Aorta (tissue), 5 donors: ENCODE measurements at regions not wholly inside any gene's neighbourhood (a gene's known extent, or its start where the extent isn't known, plus 50 kb on each side); places are given as distances from the start of the nearest gene placed in this dataset.

Experiments used
- ATAC-seq: fragments of 200-7000 bp; cut with Tn5 transposase; one replicate; pipeline ENCODE4 v1.9.1; 2022; ENCODE audit warnings: moderate library complexity; ENCODE audit not compliant: low FRiP score
- DNase-seq, 2 donors: peaks; one replicate each; pipeline ENCODE4 v3.0.0-alpha.2; 2020
- H3K27ac ChIP-seq, 2 donors: one replicate each; pipeline ENCODE4 v1.5.1; 2013; ENCODE audit warnings: low read length in 2 of 2, mild to moderate bottlenecking in 2 of 2, moderate library complexity in 2 of 2, control low read depth in 1 of 2, inconsistent platforms in 1 of 2, low read depth in 1 of 2
- H3K27me3 ChIP-seq, 2 donors: one replicate each; pipeline ENCODE4 v1.6.1; 2013; ENCODE audit warnings: control low read depth in 1 of 2, low read length in 1 of 2, mild to moderate bottlenecking in 1 of 2, moderate library complexity in 1 of 2; ENCODE audit not compliant: insufficient read depth in 2 of 2, control insufficient read depth in 1 of 2
- H3K36me3 ChIP-seq, 2 donors: one replicate each; pipeline ENCODE4 v1.6.1; 2013; ENCODE audit warnings: control low read depth in 1 of 2, low read length in 1 of 2, mild to moderate bottlenecking in 1 of 2; ENCODE audit not compliant: insufficient read depth in 2 of 2, control insufficient read depth in 1 of 2
- H3K4me1 ChIP-seq, 2 donors: one replicate each; pipeline ENCODE4 v1.6.1; 2013; ENCODE audit warnings: low read length in 2 of 2, control low read depth in 1 of 2, mild to moderate bottlenecking in 1 of 2, moderate library complexity in 1 of 2; ENCODE audit not compliant: insufficient read depth in 2 of 2, control insufficient read depth in 1 of 2
- H3K4me3 ChIP-seq, 2 donors: one replicate each; pipeline ENCODE4 v1.5.1; 2013; ENCODE audit warnings: low read length in 2 of 2, control low read depth in 1 of 2, mild to moderate bottlenecking in 1 of 2
- H3K9me3 ChIP-seq: one replicate; pipeline ENCODE4 v1.6.1; 2013; ENCODE audit warnings: mild to moderate bottlenecking, low read length; ENCODE audit not compliant: control insufficient read depth
- WGBS, 2 donors: extraction: QIAGEN DNeasy Blood & Tissue Kit; methylation state at CpG; one replicate each; pipeline ENCODE4 v1.1.7; 2013; 5-methylcytosine and 5-hydroxymethylcytosine counted together
- intact Hi-C, 2 donors: fragments of 100-400 bp; cut with DNase I; formaldehyde crosslinking; loops; one replicate each; pipeline versions ENCODE4 v1.14.2 to v1.15.0; 2022
- donor health status: healthy with polysubstance abuse.
- donor health status: Bipolar disorder and iron deficiency.
- donor health status: DM: no; HTN: no; CAD: no.
- donor health status: DM: no; HTN: no; CAD: no.
- donor health status: DM: yes; HTN: yes; CAD: no.

GRCh38 chr13:60696602-60697001 lies 299.6 kb downstream of the TDRD3 start:
- no peak for DNase-seq
- ATAC-seq = no peak
- intact Hi-C loops = no loop called here
- Histone ChIP-seq H3K36me3 (no peaks in the 10 kb centered on the region), H3K4me1 (no peaks in the 10 kb centered on the region), H3K27me3 (no peaks in the 10 kb centered on the region), H3K9me3 (no peaks in the 10 kb centered on the region), H3K4me3 (no peak overlapping the region), H3K27ac (no peak overlapping the region)
- WGBS, 2 donors = 39 to 41% methylated on average over 6 of the region's 6 CpGs

- Histone ChIP-seq H3K4me1 (no peaks in the 10 kb centered on the region), H3K4me3 (no peak overlapping the region), H3K27me3 (no peaks in the 10 kb centered on the region), H3K9me3 (no peaks in the 10 kb centered on the region), H3K36me3 (no peaks in the 10 kb centered on the region), H3K27ac (no peak overlapping the region)
- intact Hi-C loops = no loop called here
- ATAC-seq (no peak), DNase-seq (no peak)
These were observed 294.2 kb downstream of the TDRD3 start for GRCh38 chr13:60691268-60691667.

DNA sequence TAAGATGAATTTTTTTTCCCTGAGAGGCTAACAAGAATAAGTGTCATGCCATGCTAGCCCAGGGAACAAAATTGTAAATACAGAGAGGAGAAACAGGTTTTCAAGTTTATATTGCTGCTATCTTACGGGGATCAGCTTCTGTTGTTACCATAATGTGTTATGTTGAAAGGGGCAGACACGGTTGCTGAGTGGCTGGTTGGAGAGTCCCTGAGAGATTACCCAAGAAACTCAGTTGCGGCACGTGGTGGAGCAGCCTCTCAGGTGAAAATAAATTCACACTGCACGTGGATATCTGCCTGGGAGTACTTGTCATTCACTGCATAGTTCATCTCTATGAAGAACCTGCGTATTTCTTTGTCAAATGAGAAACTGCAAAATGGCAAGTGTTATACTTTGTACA lies 293.6 kb downstream of the TDRD3 start:
- no peak for DNase-seq
- 58 to 63% methylated on average over 6 of the region's 6 CpGs for WGBS, 2 donors
- Histone ChIP-seq H3K27me3 (no peaks in the 10 kb centered on the region), H3K4me3 (no peak overlapping the region), H3K9me3 (no peaks in the 10 kb centered on the region), H3K36me3 (no peaks in the 10 kb centered on the region), H3K27ac (no peak overlapping the region), H3K4me1 (no peaks in the 10 kb centered on the region)
- ATAC-seq = no peak
- intact Hi-C loops = no loop called here

DNA sequence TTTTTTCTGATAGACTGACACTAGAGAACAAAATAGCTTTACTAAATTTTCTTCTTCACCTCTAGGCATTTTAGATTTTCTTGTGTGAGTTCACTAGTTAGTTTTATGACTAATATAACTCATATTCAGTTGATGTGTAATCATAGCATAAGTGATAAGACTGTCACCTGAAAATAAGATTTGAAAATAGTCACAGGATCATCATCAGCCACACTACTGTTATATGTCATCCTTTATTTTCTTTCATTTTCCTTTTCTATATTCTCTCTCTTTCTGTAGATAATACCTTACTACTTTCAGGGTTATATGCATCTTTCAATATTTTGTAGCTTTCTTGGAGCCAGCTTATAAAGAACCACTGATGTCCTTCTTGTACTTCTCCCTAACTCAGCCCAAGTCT lies 292.6 kb downstream of the TDRD3 start:
- no peaks in the 10 kb centered on the region for H3K36me3 ChIP-seq
- ATAC-seq (no peak), DNase-seq (no peak)
- intact Hi-C loops = no loop called here
- no peaks in the 10 kb centered on the region for H3K9me3 ChIP-seq
- no peaks in the 10 kb centered on the region for H3K4me1 ChIP-seq
- no peaks in the 10 kb centered on the region for H3K27me3 ChIP-seq
- no peak overlapping the region for H3K27ac ChIP-seq
- no peak overlapping the region for H3K4me3 ChIP-seq

GRCh38 chr13:60689076-60689475 lies 292.1 kb downstream of the TDRD3 start:
- no peak for ATAC-seq
- Histone ChIP-seq H3K9me3 (no peaks in the 10 kb centered on the region), H3K36me3 (no peaks in the 10 kb centered on the region), H3K27me3 (no peaks in the 10 kb centered on the region), H3K4me3 (no peak overlapping the region), H3K27ac (no peak overlapping the region), H3K4me1 (no peaks in the 10 kb centered on the region)
- intact Hi-C loops = no loop called here
- WGBS, 2 donors = 50 to 56% methylated on average over 3 of the region's 3 CpGs
- DNase-seq = no peak

GRCh38 chr13:60679928-60680694 lies 283.1 kb downstream of the TDRD3 start:
- H3K27ac ChIP-seq = no peak overlapping the region
- no peak overlapping the region for H3K4me3 ChIP-seq
- 72 to 73% methylated on average over 5 of the region's 5 CpGs for WGBS, 2 donors
- H3K27me3 ChIP-seq = no peaks in the 10 kb centered on the region
- ATAC-seq (no peak), DNase-seq (no peak)
- H3K4me1 ChIP-seq = no peaks in the 10 kb centered on the region
- H3K36me3 ChIP-seq = no peaks in the 10 kb centered on the region
- intact Hi-C loops = no loop called here
- no peaks in the 10 kb centered on the region for H3K9me3 ChIP-seq

GRCh38 chr13:60679131-60679530 lies 282.1 kb downstream of the TDRD3 start:
- Histone ChIP-seq H3K27me3 (no peaks in the 10 kb centered on the region), H3K36me3 (no peaks in the 10 kb centered on the region), H3K4me1 (no peaks in the 10 kb centered on the region), H3K27ac (no peak overlapping the region), H3K9me3 (no peaks in the 10 kb centered on the region), H3K4me3 (no peak overlapping the region)
- ATAC-seq (no peak), DNase-seq (no peak)
- intact Hi-C loops = no loop called here
- WGBS, 2 donors = 96 to 97% methylated on average over 4 of the region's 4 CpGs

GRCh38 chr13:60671386-60671785 lies 274.4 kb downstream of the TDRD3 start:
- no peak overlapping the region for H3K4me3 ChIP-seq
- peaks cover 5% of the 10 kb centered on the region for H3K9me3 ChIP-seq
- DNase-seq (no peak), ATAC-seq (no peak)
- no peaks in the 10 kb centered on the region for H3K4me1 ChIP-seq
- no peaks in the 10 kb centered on the region for H3K27me3 ChIP-seq
- no peaks in the 10 kb centered on the region for H3K36me3 ChIP-seq
- intact Hi-C loops = no loop called here
- no peak overlapping the region for H3K27ac ChIP-seq

DNA sequence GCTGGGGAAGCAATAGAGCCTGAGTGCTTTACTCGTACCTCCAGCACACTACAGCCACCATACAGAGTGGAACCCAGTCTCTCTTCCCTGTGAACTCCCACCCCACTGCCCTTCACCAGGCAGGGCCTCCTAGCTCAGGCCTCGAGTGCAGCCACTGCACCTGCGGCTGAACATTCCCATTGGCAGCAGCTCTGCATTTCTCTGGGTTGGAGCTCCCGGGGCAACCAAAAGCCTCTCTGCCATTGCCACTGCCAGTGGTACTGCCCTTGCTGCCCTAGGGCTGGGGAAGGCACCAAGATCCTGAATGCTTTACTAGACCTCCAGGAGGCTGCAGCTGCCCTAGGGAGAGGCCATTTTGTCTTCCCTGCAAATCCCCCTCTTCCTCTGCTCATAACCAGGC lies 266.8 kb downstream of the TDRD3 start:
- Histone ChIP-seq H3K4me1 (no peaks in the 10 kb centered on the region), H3K36me3 (no peaks in the 10 kb centered on the region), H3K27ac (no peak overlapping the region), H3K4me3 (no peak overlapping the region), H3K9me3 (no peaks in the 10 kb centered on the region), H3K27me3 (no peaks in the 10 kb centered on the region)
- peak in 1 of 2 donors; percentile 72 for DNase-seq
- no peak for ATAC-seq
- intact Hi-C loops = no loop called here
- WGBS, 2 donors = 86 to 92% methylated on average over 4 of the region's 4 CpGs
